ENCODE measurements at regions not wholly inside any gene's neighbourhood (a gene's known extent, or its start where the extent isn't known, plus 50 kb on each side); places are given as distances from the start of the nearest gene placed in this dataset.
"Not testable (repeated sequence)": the region's sequence is repeated elsewhere in the genome, so short reads cannot be mapped to it uniquely, and the experiment has no call there.

GRCh38 chr12:33536431-33536830, 96.8 kb upstream of the SYT10 start:
- Histone ChIP-seq H3K4me2 (ENCODE audit: low read length) (no peak overlapping the region), H3K79me2 (ENCODE audit: insufficient read depth, low read length) (no peaks in the 10 kb centered on the region), H3K27ac (ENCODE audit: low read depth, low read length, poor library complexity, severe bottlenecking) (no peak overlapping the region), H3K27me3 (ENCODE audit: insufficient read depth, low read length) (no peaks in the 10 kb centered on the region), H3F3A (ENCODE audit: insufficient read depth, low read length) (no peaks in the 10 kb centered on the region), H3K9me3 (ENCODE audit: low read length) (no peaks in the 10 kb centered on the region), H3K4me1 (ENCODE audit: insufficient read depth, low read length, severe bottlenecking) (no peaks in the 10 kb centered on the region), H4K20me1 (ENCODE audit: insufficient read depth, low read length) (no peaks in the 10 kb centered on the region), H2AFZ (ENCODE audit: low read length) (no peak overlapping the region), H3K36me3 (ENCODE audit: insufficient read depth, low read length) (no peaks in the 10 kb centered on the region), H3K4me3 (ENCODE audit: low read depth, low read length, poor library complexity, severe bottlenecking) (no peak overlapping the region), H3K9ac (ENCODE audit: low read length) (no peak overlapping the region), H3K9me2 (ENCODE audit: low read depth, low read length) (no peaks in the 10 kb centered on the region)
- TF ChIP-seq CTCF (IDR thresholded peaks at IDR 0.05; ENCODE audit: low read length), result no peak
- TF ChIP-seq EZH2 (IDR thresholded peaks at IDR 0.05; ENCODE audit: borderline replicate concordance, low read length), result no peak

- Histone ChIP-seq H3F3A (ENCODE audit: insufficient read depth, low read length) (no peaks in the 10 kb centered on the region), H3K9me3 (ENCODE audit: low read length) (no peaks in the 10 kb centered on the region), H3K9me2 (ENCODE audit: low read depth, low read length) (no peaks in the 10 kb centered on the region), H2AFZ (ENCODE audit: low read length) (no peak overlapping the region), H4K20me1 (ENCODE audit: insufficient read depth, low read length) (no peaks in the 10 kb centered on the region), H3K36me3 (ENCODE audit: insufficient read depth, low read length) (no peaks in the 10 kb centered on the region), H3K4me1 (ENCODE audit: insufficient read depth, low read length, severe bottlenecking) (no peaks in the 10 kb centered on the region), H3K27me3 (ENCODE audit: insufficient read depth, low read length) (no peaks in the 10 kb centered on the region), H3K79me2 (ENCODE audit: insufficient read depth, low read length) (no peaks in the 10 kb centered on the region), H3K27ac (ENCODE audit: low read depth, low read length, poor library complexity, severe bottlenecking) (no peak overlapping the region), H3K4me3 (ENCODE audit: low read depth, low read length, poor library complexity, severe bottlenecking) (no peak overlapping the region), H3K9ac (ENCODE audit: low read length) (no peak overlapping the region), H3K4me2 (ENCODE audit: low read length) (no peak overlapping the region)
- TF ChIP-seq EZH2 (IDR thresholded peaks at IDR 0.05; ENCODE audit: borderline replicate concordance, low read length) (no peak), CTCF (IDR thresholded peaks at IDR 0.05; ENCODE audit: low read length) (no peak)
Measured at GRCh38 chr12:33546004-33546403, 106.4 kb upstream of the SYT10 start.

- no peak overlapping the region for H3K4me3 ChIP-seq (ENCODE audit: low read depth, low read length, poor library complexity, severe bottlenecking)
- H3K36me3 ChIP-seq (ENCODE audit: insufficient read depth, low read length), result no peaks in the 10 kb centered on the region
- H3K27me3 ChIP-seq (ENCODE audit: insufficient read depth, low read length), result no peaks in the 10 kb centered on the region
- H2AFZ ChIP-seq (ENCODE audit: low read length), result no peak overlapping the region
- H4K20me1 ChIP-seq (ENCODE audit: insufficient read depth, low read length), result no peaks in the 10 kb centered on the region
- H3K4me1 ChIP-seq (ENCODE audit: insufficient read depth, low read length, severe bottlenecking), result no peaks in the 10 kb centered on the region
- H3K9me2 ChIP-seq (ENCODE audit: low read depth, low read length), result no peaks in the 10 kb centered on the region
- no peaks in the 10 kb centered on the region for H3F3A ChIP-seq (ENCODE audit: insufficient read depth, low read length)
- no peak overlapping the region for H3K4me2 ChIP-seq (ENCODE audit: low read length)
- no peak overlapping the region for H3K9ac ChIP-seq (ENCODE audit: low read length)
- TF ChIP-seq EZH2 (IDR thresholded peaks at IDR 0.05; ENCODE audit: borderline replicate concordance, low read length) (no peak), CTCF (IDR thresholded peaks at IDR 0.05; ENCODE audit: low read length) (no peak)
- H3K79me2 ChIP-seq (ENCODE audit: insufficient read depth, low read length), result no peaks in the 10 kb centered on the region
- H3K9me3 ChIP-seq (ENCODE audit: low read length), result no peaks in the 10 kb centered on the region
- H3K27ac ChIP-seq (ENCODE audit: low read depth, low read length, poor library complexity, severe bottlenecking), result no peak overlapping the region
Measured at GRCh38 chr12:33547084-33547483, 107.5 kb upstream of the SYT10 start.

- not testable (repeated sequence) for H3F3A ChIP-seq (ENCODE audit: insufficient read depth, low read length); H3K79me2 ChIP-seq (ENCODE audit: insufficient read depth, low read length); H4K20me1 ChIP-seq (ENCODE audit: insufficient read depth, low read length); H3K9me2 ChIP-seq (ENCODE audit: low read depth, low read length); H2AFZ ChIP-seq (ENCODE audit: low read length); H3K27me3 ChIP-seq (ENCODE audit: insufficient read depth, low read length); H3K9ac ChIP-seq (ENCODE audit: low read length); H3K4me1 ChIP-seq (ENCODE audit: insufficient read depth, low read length, severe bottlenecking); H3K4me2 ChIP-seq (ENCODE audit: low read length); H3K36me3 ChIP-seq (ENCODE audit: insufficient read depth, low read length); H3K27ac ChIP-seq (ENCODE audit: low read depth, low read length, poor library complexity, severe bottlenecking); H3K4me3 ChIP-seq (ENCODE audit: low read depth, low read length, poor library complexity, severe bottlenecking); H3K9me3 ChIP-seq (ENCODE audit: low read length)
Measured at GRCh38 chr12:33550214-33550613, 110.6 kb upstream of the SYT10 start.

Data from OCI-LY1 (cell line).